Right lung (tissue), 2 donors: ENCODE measurements at regions not wholly inside any gene's neighbourhood (a gene's known extent, or its start where the extent isn't known, plus 50 kb on each side); places are given as distances from the start of the nearest gene placed in this dataset.
A peak's percentile ranks its signal among the peaks of the same experiment; 100 is the strongest.

Experiments used
- DNase-seq, 2 donors: peaks; one replicate each; pipeline ENCODE4 v3.0.0-alpha.2; 2013

- DNase-seq: no peak
Observed at GRCh38 chr3:113051787-113052186, 61.0 kb downstream of the GTPBP8 start.

- DNase-seq: no peak
Observed at GRCh38 chr3:113053169-113053568, 62.4 kb downstream of the GTPBP8 start.

GRCh38 chr3:113054552-113054951 is 63.8 kb downstream of the GTPBP8 start:
- no peak for DNase-seq

GRCh38 chr3:113055201-113055600 is 64.4 kb downstream of the GTPBP8 start:
- DNase-seq: no peak

- no peak for DNase-seq
Observed at GRCh38 chr3:113055961-113056360, 65.2 kb downstream of the GTPBP8 start.

GRCh38 chr3:113057117-113057516 is 66.3 kb downstream of the GTPBP8 start:
- DNase-seq: no peak

GRCh38 chr3:113058188-113058587 is 67.4 kb downstream of the GTPBP8 start:
- no peak for DNase-seq

- DNase-seq: no peak
Observed at GRCh38 chr3:113062705-113063104, 71.9 kb downstream of the GTPBP8 start.

GRCh38 chr3:113063126-113063894 is 72.5 kb downstream of the GTPBP8 start:
- DNase-seq: no peak

- DNase-seq: no peak
Observed at GRCh38 chr3:113064183-113064582, 73.4 kb downstream of the GTPBP8 start.

GRCh38 chr3:113065336-113065735 is 74.6 kb downstream of the GTPBP8 start:
- no peak for DNase-seq

GRCh38 chr3:113070072-113070640 is 79.4 kb downstream of the GTPBP8 start:
- peak; percentile 69 to 77 for DNase-seq

- no peak for DNase-seq
Observed at GRCh38 chr3:113070681-113071113, 79.9 kb downstream of the GTPBP8 start.

GRCh38 chr3:113075588-113075987 is 84.8 kb downstream of the GTPBP8 start:
- no peak for DNase-seq

- DNase-seq: no peak
Observed at GRCh38 chr3:113079218-113079961, 88.6 kb downstream of the GTPBP8 start.

GRCh38 chr3:113084777-113085176 is 94.0 kb downstream of the GTPBP8 start:
- DNase-seq: peak; percentile 67 to 71

- DNase-seq: no peak
Observed at GRCh38 chr3:113086560-113087461, 96.0 kb downstream of the GTPBP8 start.

- DNase-seq: no peak
Observed at GRCh38 chr3:113088616-113089015, 97.8 kb downstream of the GTPBP8 start.

GRCh38 chr3:113091417-113091816 is 100.6 kb downstream of the GTPBP8 start:
- DNase-seq: no peak

GRCh38 chr3:113092746-113093145 is 102.0 kb downstream of the GTPBP8 start:
- no peak for DNase-seq

- DNase-seq: no peak
Observed at GRCh38 chr3:113094337-113095221, 103.8 kb downstream of the GTPBP8 start.
